Activated CD4-positive, alpha-beta T cell treated with anti-CD3 and anti-CD28 coated beads, Interleukin-10, Interleukin-2, amounts not matched to agents 100 ng/mL and 50 ng/mL, durations not matched to agents 16 hours and 8 hours (primary cell): ENCODE measurements at regions not wholly inside any gene's neighbourhood (a gene's known extent, or its start where the extent isn't known, plus 50 kb on each side); places are given as distances from the start of the nearest gene placed in this dataset.
A peak's percentile ranks its signal among the peaks of the same experiment; 100 is the strongest.
"Not testable (repeated sequence)": the region's sequence is repeated elsewhere in the genome, so short reads cannot be mapped to it uniquely, and the experiment has no call there.

Source experiments
- DNase-seq: peaks from one replicate; pipeline ENCODE4 v3.0.0-alpha.2; 2020

DNA sequence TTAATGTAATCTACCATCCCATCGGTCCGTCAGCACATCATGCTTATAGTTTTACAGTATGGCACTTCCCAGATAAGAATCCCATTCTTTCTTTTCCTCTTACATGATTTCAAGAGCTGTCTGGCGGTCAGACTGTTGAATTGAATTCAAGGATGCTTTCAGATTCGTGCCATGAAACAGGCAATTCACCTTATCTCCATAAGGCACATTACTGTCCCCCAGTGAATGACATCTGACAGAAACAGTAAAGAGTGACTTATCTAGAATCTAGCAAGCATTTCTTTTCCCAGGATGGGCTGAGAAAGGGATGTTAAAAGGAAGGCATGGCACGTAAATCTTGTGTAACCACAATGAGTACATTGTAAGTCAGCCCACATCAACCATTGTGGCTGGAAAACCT is 61.1 kb upstream of the SEM1 start:
- DNase-seq, result no peak

DNA sequence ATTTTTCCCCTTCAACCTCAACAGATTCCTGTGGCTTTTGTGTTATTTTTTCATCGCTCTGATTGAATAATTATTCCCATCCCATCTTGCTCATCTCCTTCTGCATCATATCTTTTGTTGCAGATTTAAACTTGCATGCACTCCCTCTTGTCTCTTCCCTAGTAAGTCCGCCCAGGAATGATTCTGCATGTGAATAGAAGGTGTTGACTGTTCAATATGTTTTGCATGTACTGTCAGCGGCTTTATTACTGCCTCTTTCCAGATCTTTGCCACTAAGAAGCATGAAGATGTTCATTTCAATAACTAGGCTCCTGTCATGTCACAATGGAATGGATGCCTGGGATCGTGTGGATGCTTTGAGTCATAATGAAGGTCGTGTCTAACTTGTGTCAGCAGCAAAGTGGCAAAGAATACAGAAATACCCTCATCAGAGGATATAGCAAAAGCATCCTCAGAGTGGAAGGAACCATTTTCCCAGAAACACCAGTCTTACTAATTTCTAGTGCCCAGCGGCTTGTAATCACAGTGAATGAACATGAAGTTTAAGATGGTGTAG is 62.6 kb upstream of the SEM1 start:
- no peak for DNase-seq

DNA sequence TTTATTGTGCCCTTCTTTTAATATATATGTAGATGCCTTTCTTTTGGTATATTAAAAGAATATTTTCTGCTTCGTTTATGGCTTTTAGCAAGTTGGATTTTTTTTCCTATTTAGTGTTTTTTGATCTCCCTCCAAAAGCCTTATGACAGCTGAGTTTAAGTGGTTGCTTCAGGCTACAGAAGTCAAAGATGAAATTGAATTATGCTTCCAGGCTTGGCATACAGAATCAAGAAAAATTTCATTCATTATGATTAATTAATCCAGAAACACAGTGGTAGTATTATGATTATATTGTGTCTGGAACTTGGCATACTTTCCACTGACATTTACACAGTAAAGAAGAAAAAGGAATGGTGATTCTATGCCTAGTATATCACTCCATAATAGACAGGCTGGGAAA is 63.8 kb upstream of the SEM1 start:
- DNase-seq, result no peak

DNA sequence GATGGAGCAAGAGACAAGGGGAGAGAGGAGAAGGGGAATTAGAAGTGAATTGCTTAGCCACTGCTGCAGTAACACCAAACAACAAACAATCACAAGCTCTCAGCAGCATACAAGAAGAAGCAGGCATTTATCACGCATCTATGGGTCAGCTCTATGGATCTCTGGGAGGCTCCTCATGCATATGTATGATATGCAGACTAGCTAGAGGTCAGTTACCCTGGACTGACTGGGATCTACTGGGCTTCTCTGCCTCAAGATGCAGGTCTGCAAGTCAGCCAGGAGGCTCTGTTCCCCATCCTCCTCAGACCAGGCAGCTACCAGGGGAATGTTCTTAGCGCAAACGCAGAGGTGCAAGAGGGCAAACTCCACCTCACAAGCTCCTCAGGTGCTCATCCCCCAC is 64.7 kb upstream of the SEM1 start:
- DNase-seq, result no peak

DNA sequence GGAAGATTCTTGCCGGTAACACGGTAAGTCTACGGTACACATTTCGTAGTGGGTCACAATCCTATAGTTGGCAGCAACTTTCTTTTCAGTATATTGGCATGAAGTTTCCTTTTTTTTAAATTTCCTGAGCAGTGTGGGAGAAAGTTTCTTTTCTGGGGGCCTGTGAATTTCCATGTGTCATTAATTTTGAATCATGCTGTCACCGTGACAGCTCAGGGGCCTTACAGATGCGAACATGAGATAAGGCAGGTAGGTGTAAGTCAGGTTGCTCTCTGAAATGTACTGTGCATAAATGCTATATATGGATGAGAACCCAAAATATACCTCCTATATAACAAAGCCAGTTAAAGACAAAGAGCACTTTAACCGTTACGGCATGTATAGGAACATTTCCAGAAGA is 65.4 kb upstream of the SEM1 start:
- no peak for DNase-seq

DNA sequence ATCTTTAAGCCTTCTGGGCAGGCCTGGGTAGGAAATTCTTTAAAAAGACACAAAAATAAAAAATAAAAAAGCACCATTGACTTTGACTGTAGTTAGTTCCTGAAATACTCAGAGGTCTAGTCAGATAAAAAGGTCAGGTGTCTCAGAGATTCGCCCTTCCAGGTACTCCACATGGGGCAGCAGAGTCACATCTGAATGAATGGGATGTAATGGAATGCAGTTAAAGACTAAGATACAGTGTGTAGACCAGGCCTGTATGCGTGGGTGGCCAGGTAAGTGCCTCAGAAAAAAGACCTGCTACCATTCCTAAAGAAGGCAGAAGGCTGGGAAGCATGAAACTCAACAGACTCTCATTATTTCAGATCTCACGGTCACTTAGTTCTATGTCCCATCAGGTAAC is 68.6 kb upstream of the SEM1 start:
- DNase-seq, result peak; percentile 4

DNA sequence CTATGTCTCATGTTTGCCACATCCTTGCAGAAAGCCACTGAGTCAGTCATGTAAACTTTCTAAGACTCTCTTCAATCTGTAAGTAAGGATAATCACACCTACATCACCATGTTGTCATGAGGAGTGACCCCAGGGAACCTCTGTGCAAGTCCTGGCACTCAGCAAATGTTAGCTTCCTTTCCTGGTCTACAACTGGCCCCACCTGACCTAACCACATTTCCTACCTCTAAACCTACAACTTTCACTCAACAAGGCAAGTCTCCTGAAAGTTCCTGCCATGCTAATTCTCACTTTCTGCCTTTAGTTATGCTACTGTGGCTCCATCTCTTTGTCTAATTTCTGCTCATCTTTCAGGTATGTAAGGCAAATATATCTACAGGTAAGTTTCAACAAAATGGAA is 72.3 kb upstream of the SEM1 start:
- DNase-seq, result no peak

DNA sequence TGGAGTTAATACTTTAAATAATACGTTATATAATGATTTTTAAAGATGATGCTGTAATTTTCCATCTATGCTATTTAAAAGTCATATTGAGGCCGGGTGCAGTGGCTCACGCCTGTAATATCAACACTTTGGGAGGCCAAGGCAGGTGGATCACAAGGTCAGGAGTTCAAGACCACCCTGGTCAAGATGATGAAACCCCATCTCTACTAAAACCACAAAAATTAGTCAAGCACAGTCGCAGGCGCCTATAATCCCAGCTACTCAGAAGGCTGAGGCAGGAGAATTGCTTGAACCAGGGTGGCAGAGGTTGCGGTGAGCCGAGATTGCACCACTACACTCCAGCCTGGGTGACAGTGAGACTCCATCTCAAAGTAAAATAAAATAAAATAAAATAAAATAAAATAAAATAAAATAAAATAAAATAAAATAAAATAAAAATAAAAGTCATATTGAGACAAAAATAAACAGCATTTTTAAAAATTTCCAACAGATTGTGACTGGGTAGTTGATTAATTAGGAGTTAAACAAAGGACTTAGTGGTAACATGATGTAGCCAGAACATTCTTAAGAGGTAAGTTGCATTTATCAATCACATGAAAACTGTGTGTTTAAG is 73.1 kb upstream of the SEM1 start:
- DNase-seq, result not testable (repeated sequence)

DNA sequence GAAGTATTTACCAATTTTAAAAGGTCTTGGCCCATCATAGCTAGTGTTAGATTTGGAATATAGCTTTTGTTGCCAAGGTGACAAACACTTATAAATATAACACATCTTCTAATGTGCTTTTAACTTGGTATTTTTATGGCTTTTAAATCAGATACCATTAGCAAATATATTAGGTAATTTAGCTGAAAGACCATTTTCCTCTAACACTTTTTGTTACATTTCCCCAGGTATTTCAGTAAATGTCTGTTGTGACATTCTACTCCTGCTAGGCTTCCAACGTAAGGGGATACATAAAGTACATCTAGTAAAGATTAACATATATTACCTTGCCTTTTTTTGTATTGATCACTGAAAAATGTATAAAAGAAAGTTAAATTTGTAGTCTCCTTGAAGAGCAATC is 75.0 kb upstream of the SEM1 start:
- no peak for DNase-seq

DNA sequence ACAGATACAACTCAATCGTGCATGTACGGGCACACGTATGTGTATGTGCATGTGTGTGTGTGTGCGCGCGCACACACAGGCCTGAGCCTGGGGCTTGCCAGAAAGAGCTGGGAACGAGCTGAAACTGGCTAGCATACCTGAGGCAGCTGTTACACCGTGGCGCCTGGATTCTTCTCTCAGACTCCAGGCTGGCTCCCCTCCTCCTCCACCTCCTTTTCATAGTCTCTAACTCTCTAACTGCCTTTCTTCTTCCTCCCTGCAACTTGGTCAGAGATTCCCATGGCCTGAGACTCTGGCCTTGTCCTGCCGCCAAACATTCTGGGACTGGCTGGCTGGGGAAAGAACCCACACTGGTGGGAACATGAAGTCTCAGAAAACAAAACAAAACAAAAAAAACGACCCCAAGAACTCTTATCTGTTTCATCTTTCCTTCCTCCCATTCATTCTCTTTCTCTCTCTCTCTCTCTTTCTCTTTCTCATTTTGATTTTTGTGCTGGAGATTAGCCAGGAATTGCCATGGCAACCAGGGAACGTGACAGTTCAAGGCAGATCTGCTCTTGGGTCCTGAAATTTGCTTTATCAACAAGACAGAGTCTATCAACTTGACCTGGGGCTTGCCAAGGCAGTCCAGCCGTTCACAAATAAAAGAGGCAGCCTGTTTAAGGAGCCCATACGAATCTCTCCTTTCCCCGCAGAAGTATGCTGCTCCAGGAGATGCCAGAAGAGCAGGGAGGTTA is 76.8 kb upstream of the SEM1 start:
- no peak for DNase-seq

DNA sequence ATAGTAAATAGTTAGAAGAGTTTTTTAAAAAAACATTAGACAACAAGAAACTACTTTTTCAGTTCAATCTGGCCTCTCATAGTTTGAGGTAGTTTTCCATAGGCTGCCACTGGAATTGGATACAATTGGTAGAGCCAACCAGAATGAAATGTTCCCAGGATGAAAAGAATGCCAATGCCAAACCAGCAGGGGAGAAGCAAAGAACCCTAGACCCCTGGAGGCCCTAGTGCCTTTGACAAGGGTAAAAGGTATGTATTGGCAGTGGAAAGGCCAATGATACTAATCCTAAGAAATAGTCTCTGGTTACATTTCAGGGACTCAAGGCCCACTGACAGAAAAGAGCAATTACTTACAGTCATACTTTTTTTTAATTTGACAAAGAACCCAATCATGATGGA is 77.4 kb upstream of the SEM1 start:
- DNase-seq, result no peak

DNA sequence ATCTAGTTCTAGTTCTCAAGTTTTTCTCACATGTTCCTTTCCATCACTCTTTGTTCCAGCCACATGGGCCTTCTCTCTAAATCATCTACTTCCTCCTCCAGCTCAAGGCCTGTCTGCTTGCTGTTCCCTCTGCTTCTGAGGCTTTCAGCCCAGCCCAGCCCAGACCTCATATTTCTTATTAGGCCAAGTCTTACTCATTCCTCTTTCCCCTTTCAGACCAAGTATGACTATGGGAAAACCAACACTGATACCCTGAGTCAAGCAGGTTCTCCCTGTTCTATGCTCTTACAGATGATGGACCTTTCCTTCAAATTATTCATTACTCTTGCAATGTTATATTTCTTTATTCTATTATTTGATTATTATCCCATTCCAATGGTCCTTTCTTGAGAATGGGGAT is 80.3 kb upstream of the SEM1 start:
- peak; percentile 0 for DNase-seq

DNA sequence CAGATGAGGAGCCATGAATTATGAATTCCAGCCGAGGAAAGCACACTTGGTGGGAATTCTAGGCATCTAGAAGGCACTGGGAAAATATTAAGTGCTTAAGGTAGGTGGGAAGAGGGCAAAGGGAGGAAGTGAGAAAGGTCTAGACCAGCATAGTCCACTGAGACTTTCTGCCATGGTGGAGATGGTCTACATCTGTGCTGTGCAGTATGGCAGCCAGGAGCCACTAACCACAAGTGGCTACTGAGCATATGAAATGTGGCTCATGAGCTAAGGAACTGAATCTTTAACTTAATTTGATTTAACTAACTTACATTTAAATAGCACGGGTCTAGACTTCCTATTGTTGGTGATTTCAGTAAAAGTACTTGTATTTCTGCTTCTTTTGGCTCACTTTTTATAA is 82.5 kb upstream of the SEM1 start:
- DNase-seq, result no peak

DNA sequence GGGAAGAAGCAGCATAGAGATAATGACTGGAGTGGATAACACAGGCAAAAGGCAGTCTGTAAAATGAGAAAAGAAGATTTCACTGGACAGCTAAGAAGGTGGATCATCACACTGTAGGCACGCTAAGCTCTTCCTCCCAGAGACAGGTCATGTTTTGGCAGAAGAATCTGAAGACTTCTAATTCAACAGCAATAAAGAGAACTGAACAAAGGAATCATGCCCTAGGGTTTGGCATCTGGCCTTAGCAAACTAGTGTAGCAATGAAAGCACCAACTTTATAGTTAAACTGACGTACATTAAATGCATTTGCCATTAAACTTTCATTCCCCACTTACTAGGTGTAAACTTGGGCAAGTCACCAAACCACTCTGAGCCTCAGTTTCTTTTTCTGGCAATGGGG is 84.4 kb upstream of the SEM1 start:
- no peak for DNase-seq

DNA sequence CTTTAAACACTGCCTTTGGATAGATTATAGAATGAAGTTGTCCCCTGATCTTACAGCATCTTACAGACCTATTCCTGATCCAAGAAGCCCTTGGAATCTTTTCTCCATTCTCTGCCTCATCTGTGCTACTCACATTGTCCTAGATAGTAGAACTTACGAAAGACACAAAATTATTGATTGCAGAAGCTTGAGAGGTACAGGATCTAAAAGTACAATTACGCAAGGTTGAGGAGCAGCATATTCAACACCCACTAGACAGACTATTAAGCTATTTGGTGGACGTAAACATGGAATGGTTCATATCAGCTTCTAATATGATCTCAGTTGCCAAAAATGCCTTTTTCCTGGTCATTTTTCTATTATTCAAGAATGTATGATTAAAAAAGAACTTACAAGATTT is 90.5 kb upstream of the SEM1 start:
- no peak for DNase-seq

DNA sequence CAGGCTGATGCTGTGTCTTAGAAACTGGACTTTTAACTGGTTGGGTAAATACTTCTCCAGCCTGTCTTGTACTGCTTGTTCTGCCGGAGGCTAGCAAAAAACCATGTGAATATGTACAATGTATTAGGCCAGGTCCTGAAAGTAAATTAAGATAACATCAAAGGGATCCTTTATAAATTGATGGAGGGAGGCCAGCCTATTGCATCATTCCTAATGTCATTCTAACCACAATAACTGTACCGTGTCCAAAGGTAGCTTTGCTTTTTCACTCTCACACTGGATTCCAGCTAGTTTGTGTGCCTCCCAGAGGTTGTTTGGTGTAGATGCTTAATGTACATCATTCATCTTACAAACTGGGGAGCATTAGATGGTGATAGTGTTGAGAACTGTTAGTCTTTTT is 91.2 kb upstream of the SEM1 start:
- no peak for DNase-seq

DNA sequence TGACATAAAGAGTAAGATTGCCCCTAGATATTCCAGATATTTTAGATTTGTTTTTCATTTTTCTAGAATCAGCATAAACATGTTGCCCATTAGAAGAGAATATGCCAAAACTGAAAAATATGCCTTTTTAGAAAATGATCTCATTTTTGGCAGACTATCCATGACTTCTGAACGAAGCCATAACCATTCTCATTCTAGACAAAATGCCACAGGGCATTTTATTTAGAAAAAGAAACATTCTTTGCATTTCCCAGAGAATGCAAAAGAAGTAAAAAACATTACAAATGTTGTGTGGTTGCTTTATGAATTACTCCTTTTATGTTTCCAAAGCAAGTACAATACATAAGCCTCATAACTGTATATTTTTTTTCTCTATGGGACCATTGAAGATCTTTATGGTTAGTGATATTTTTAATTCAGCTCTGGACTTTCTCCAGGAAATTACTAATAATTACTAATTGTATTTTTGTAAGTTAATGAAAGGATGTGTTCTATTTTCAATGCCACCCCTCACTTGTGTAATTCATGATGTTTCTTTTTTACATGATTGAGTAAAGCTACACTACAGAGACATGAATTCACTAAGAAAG is 109.6 kb upstream of the SEM1 start:
- no peak for DNase-seq

DNA sequence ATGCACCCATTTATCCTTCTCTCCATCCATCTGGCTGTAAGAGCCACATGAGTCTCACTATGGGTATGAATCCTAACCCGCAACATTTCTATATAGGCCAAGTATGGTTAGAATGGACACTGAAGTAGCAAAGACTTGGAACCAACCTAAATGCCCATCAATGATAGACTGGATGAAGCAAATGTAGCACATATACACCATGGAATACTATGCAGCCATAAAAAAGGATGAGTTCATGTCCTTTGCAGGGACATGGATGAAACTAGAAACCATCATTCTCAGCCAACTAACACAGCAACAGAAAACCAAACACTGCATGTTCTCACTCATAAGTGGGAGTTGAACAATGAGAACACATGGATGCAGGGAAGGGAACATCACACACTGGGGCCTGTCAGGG is 111.5 kb upstream of the SEM1 start:
- DNase-seq, result not testable (repeated sequence)

DNA sequence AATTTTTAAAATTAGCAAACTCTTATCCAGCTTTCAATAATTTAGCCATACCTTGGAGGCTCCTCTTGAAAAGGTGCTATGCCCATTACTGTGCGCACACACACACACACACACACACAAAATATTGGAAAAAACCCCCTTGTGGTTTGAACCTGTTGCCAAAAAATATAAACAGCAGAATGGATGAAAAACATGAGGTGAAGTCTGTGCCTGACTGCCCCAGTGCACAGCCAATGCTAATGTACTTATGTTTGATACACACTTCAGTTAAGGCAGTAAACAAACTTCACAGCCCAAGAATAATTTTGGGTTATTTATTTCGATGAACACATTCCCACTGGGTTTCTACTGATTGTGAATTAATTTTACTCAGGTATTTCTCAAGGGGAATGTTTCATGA is 113.2 kb upstream of the SEM1 start:
- DNase-seq, result no peak

DNA sequence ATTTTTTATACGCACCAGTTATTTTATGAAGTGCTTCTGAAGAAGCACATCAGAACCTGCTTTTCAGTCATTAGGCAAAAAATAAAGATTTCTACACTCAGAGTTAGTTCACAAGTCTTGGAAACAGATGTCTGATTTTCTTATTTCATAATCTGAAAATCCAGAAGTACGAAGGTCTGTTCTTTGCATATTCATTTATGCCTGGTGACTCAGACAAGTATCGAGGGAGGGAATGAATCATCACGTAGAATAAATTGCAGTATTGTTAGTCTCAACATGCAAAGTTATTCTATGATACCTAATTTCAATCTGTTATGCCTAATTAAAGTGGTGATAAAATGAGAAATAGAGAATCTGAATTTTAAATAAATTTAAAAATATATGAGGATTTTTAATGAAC is 113.6 kb upstream of the SEM1 start:
- peak; percentile 61 for DNase-seq

DNA sequence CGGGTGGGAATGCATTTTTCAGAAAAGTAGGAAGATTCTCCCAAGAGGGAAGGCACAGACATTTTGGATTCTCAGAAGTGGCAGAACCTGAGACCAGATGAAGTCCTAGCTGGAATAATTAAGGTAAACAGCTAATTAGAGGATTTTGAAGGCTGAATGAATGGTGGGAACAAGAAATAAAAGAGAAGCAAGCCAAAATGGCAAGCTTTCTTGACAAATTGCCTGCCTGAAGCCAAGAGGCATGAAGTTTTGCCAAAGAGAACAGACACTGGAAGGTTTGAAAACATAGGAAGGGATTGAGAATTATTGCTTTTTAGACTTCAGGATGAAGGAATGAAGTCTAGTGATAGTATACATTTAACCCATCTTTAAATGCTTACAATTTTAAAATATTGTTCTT is 115.0 kb upstream of the SEM1 start:
- DNase-seq, result no peak

DNA sequence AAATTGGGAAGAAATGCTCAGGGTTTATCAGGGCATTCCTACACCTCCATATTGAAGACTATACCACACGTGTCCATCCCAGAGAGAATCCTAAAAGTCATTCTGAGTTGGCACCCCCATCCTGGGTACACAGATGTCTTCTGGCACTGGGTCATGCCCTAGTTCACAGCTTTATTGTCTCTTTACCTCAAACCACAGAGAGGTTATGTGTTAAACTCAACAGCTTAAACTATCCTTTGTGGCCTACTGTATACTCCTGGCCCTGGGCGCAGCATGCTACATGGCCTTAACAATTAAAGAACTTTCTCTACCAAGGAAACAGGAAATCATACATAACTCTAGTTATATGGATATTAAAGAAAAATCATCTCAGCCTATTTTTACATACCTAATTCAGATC is 115.6 kb upstream of the SEM1 start:
- DNase-seq, result no peak

DNA sequence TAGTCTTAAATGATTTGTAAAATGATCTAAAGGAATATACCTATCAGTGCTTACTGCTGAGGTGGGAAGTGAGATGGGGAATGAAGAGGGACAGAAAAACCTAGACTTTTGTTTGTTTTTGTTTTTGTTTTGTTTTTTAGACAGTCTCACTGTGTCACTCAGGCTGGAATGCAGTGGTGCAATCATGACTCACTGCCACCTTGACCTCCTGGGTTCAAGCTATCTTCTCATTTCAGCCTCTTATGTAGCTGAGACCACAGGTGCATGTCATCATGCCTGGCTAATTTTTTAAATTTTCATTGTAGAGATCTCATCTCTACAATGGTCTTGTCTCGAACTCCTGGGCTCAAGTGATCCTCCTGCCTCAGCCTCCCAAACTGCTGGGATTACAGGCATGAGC is 116.4 kb upstream of the SEM1 start:
- DNase-seq, result no peak

DNA sequence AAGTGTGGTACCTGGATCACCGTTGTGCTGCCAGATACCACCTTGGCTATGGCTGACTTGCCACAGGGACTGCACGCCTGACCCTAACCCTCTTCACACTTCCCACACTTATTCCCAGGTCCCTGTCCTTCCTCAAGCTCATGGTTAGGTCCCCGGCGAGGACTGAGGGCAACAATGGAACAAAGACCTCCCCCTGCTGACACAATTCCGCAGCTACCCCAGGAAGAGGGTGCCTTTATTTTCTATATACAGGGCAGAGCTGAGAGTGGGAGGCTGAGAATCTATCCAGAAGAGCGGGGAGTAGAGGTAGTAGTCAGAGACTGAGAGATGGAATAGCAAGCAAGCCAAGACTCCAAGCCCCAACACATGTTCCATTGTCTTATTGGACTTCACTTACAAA is 118.1 kb upstream of the SEM1 start:
- DNase-seq, result no peak

DNA sequence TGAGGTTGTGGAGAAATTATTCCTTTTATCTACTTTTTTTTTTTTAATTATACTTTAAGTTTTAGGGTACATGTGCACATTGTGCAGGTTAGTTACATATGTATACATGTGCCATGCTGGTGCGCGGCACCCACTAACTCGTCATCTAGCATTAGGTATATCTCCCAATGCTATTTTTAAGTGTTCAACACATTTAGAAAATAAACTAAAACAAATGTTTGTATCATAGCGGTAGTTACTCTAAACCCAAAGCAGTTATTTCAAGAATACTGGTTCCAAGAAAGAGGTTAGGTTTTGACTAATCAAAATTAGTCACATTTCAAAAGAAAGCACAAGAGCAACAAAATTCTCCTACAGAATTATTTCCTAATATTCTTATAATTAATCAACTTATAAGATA is 119.5 kb upstream of the SEM1 start:
- DNase-seq, result peak; percentile 41
